Panc1 (cell line): ENCODE measurements at regions not wholly inside any gene's neighbourhood (a gene's known extent, or its start where the extent isn't known, plus 50 kb on each side); places are given as distances from the start of the nearest gene placed in this dataset.
"Not testable (repeated sequence)": the region's sequence is repeated elsewhere in the genome, so short reads cannot be mapped to it uniquely, and the experiment has no call there.

Source experiments
- CTCF ChIP-seq: fragments of 450-650 bp; IDR thresholded peaks from 2 replicates; pipeline ENCODE4 v1.5.1; 2017; ENCODE audit warnings: mild to moderate bottlenecking
- TCF7L2 ChIP-seq: IDR thresholded peaks from 2 replicates; pipeline ENCODE4 v1.6.1; 2011; ENCODE audit warnings: mild to moderate bottlenecking, low read depth, low read length, inconsistent platforms

GRCh38 chr11:24217319-24217718 lies 279.5 kb upstream of the LUZP2 start:
- TF ChIP-seq CTCF, TCF7L2: not testable (repeated sequence)
